Stimulated activated CD4-positive, alpha-beta T cell treated with anti-CD3 and anti-CD28 coated beads, Interleukin-12 subunit alpha, Interleukin-12 subunit beta, amount 100 ng/mL, for 24 hours (primary cell): ENCODE measurements at regions not wholly inside any gene's neighbourhood (a gene's known extent, or its start where the extent isn't known, plus 50 kb on each side); places are given as distances from the start of the nearest gene placed in this dataset.

Experiments used
- DNase-seq, 2 experiments: peaks; one replicate each; pipeline ENCODE4 v3.0.0-alpha.2; 2020; ENCODE audit warnings: low read depth in 2 of 2

- DNase-seq: no peak
These were observed 422.6 kb downstream of the NUF2 start for GRCh38 chr1:163744301-163744887.

GRCh38 chr1:163745204-163745603 lies 423.4 kb downstream of the NUF2 start:
- DNase-seq: no peak

- no peak for DNase-seq
These were observed 425.5 kb downstream of the NUF2 start for GRCh38 chr1:163747261-163747660.

GRCh38 chr1:163747855-163748254 lies 426.1 kb downstream of the NUF2 start:
- DNase-seq: no peak

- no peak for DNase-seq
These were observed 437.4 kb downstream of the NUF2 start for GRCh38 chr1:163758977-163759670.

GRCh38 chr1:163761898-163762297 lies 440.1 kb downstream of the NUF2 start:
- DNase-seq: no peak

GRCh38 chr1:163766257-163766918 lies 444.6 kb downstream of the NUF2 start:
- no peak for DNase-seq

GRCh38 chr1:163768576-163768975 lies 446.8 kb downstream of the NUF2 start:
- DNase-seq: no peak

- DNase-seq: no peak
These were observed 448.5 kb downstream of the NUF2 start for GRCh38 chr1:163770265-163770664.

- no peak for DNase-seq
These were observed 449.9 kb downstream of the NUF2 start for GRCh38 chr1:163771637-163772036.

- no peak for DNase-seq
These were observed 450.5 kb downstream of the NUF2 start for GRCh38 chr1:163772246-163772645.

GRCh38 chr1:163773396-163773795 lies 451.6 kb downstream of the NUF2 start:
- no peak for DNase-seq

- DNase-seq: no peak
These were observed 452.7 kb downstream of the NUF2 start for GRCh38 chr1:163774401-163774945.

- DNase-seq: no peak
These were observed 453.3 kb downstream of the NUF2 start for GRCh38 chr1:163774978-163775620.

- no peak for DNase-seq
These were observed 455.5 kb downstream of the NUF2 start for GRCh38 chr1:163777205-163777604.

GRCh38 chr1:163781146-163781545 lies 459.4 kb downstream of the NUF2 start:
- no peak for DNase-seq

GRCh38 chr1:163785868-163786405 lies 464.2 kb downstream of the NUF2 start:
- no peak for DNase-seq

- no peak for DNase-seq
These were observed 468.2 kb downstream of the NUF2 start for GRCh38 chr1:163789911-163790310.

GRCh38 chr1:163794551-163794950 lies 472.8 kb downstream of the NUF2 start:
- no peak for DNase-seq

- no peak for DNase-seq
These were observed 474.7 kb downstream of the NUF2 start for GRCh38 chr1:163796394-163796821.

- DNase-seq: no peak
These were observed 476.1 kb downstream of the NUF2 start for GRCh38 chr1:163797816-163798215.

GRCh38 chr1:163799190-163799805 lies 477.5 kb downstream of the NUF2 start:
- DNase-seq: no peak
